Stimulated activated CD4-positive, alpha-beta T cell treated with anti-CD3 and anti-CD28 coated beads, Interleukin-12 subunit alpha, Interleukin-12 subunit beta, amount 100 ng/mL, for 24 hours (primary cell): ENCODE measurements at regions not wholly inside any gene's neighbourhood (a gene's known extent, or its start where the extent isn't known, plus 50 kb on each side); places are given as distances from the start of the nearest gene placed in this dataset.

ENCODE experiments used
- DNase-seq, 2 experiments: peaks; one replicate each; pipeline ENCODE4 v3.0.0-alpha.2; 2020; ENCODE audit warnings: low read depth in 2 of 2

DNA sequence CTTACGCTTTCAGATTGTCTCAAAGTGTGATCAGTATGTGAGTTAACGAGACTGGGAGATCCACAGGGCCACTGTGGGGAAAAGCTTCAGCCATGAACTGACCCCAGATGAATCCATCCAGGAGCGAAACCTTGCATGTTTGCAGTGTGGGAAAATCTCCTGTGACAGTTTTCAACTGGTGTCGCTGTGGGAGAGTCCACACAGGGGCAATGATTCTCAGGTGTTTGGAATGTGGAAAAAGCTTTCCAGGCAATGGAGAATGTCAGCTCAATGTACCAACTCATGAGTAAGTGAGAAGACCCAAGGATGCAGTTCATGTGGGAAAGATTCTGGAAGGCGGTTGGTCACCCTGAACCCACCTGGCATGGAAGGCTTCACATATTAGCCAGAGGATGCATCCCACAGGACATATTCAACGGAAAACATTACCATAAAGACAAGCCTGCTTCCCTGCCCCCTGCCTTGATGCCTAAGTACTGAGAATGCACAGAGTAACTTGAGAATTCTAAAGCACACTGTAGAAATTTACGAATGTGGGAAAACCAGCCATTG lies 204.1 kb upstream of the BMPER start:
- no peak for DNase-seq

DNA sequence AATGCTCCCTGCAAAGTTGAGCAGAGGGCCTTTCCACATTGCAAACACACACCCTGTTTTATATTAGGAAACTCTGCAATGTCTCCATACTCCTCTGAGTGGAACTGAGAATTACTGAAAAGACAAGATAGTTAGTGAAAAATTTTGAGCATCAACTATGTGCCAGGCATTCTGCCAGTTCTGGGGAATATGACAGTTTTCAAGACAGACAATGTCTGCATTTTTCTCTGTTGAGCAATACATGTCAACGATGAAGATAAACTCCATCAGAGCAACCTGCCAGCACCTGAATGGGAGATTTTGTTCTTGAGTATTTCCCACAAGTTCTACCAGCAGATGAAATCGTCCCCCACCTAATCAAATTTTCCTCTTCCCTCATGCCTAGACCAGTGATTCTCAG lies 203.4 kb upstream of the BMPER start:
- DNase-seq = no peak

DNA sequence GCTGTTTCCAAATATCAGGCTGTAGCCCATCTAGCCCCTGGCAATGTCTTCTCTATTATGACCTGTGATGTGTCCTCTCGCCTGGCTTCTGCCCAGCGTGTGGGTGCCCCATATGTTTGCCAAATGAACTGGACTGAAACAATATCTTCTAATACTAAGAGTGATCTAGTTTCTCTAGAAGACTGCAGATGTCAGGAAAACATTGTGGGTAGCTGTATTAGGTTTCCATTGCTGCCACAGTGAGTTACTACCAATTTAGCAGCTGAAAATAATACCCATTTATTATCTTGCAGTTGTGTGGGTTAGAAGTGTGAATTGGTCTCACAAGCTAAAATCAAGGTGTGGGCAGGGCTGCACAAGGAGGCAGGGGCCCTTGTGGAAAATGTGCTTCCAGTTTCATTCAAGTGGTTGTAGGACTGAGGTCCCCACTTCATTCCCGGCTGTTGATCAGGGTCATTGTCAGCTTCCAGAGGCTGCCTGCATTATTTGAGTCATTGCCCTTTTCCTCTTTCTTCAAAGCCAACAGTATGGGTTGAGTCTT lies 202.8 kb upstream of the BMPER start:
- no peak for DNase-seq

DNA sequence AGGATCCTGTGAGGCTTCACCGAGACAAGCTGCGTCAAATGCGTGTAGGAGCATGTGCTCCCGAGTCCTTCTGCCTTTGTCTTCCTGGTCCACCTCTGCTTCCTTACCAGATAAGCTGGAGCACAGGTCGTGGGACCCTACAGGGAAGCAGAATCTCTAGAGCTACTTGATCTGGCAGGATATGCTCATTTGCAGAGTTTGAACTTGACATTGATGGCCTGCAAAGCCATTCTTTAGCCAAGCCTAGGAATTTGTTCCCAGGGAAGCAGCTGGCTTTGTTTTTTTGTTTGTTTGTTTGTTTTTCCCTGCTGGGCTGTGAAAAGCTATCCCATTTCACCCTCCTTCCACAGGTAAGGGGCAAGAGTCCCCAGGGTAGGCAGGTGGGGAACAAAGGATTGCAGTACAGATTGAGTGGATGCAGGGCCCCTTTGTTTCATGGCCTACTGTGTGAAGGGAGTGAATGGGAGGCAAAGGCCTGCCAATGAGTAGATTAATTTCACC lies 200.0 kb upstream of the BMPER start:
- no peak for DNase-seq

DNA sequence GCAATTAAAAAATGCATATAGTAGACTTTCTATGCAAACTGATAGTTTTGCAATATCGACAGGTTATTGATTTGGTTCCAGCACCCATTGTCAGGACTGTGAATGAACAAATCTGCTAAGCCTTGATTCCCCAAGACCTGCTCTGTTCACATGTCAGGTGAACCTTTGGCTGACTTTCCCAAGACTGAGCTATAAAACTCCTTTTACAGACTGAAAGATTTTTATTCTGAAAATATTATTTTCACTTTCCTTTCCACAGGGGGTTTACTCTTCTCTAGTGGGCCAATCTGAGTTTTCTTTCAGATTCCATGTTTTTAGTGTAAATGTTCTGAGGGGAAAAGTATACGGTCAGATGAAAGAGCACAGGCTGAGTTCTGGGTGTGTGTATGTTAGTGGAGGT lies 199.2 kb upstream of the BMPER start:
- no peak for DNase-seq

DNA sequence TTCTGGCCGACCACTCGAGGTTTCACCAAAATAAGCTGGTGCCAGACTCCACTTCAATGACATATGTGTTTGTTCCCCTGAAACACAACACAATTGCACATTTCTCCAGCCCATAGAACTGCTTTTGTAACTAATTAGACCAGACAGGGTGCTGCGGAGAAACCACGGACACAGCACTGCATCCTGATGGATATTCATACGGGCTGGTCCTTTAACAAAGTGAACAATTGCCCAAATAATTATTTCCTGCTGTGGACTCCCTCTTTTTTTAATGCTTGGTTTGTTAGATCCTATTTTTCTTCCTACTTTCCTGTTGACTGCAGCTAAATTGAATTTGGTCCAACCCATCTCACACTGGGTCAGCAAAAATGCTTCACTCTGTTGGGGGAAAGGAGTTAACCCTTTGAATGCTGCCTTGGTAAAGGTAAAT lies 198.6 kb upstream of the BMPER start:
- DNase-seq = no peak

DNA sequence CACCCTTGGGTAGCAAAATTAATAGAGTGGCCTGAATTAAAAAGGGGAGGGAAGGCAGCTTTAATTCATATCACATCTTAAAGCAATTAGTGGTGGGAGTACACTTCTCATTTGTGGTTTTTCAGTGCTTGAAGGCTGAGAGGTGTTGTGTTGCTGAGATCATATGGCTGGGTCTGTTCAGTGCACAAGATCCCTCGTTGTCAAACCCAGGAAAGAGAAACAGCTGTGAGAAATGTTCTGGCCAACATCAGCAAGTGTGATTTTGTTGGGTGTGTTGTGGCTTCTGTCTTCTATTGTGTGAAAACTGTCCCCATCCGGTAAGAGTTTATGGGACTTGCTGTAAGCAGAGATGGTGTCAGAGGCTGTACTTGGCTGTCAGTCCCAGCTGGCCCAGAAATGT lies 197.9 kb upstream of the BMPER start:
- no peak for DNase-seq

DNA sequence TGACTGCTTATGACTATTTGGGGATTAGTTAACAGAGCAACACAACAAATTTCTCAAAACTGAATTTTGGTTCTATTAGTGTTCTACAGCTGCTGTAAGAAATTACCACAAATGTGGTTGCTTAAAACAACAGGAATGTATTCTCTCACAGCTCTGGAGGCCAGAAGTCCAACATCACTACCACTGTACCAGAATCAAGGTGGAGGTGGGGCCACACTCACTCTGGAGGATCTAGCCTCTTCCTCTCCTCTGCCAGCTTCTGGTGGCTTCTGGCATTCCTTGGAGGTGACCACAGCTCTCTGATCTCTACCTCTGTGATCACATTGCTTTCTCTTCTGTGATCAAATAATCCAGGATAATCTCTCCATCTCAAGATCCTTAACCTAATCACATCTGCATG lies 194.7 kb upstream of the BMPER start:
- no peak for DNase-seq

DNA sequence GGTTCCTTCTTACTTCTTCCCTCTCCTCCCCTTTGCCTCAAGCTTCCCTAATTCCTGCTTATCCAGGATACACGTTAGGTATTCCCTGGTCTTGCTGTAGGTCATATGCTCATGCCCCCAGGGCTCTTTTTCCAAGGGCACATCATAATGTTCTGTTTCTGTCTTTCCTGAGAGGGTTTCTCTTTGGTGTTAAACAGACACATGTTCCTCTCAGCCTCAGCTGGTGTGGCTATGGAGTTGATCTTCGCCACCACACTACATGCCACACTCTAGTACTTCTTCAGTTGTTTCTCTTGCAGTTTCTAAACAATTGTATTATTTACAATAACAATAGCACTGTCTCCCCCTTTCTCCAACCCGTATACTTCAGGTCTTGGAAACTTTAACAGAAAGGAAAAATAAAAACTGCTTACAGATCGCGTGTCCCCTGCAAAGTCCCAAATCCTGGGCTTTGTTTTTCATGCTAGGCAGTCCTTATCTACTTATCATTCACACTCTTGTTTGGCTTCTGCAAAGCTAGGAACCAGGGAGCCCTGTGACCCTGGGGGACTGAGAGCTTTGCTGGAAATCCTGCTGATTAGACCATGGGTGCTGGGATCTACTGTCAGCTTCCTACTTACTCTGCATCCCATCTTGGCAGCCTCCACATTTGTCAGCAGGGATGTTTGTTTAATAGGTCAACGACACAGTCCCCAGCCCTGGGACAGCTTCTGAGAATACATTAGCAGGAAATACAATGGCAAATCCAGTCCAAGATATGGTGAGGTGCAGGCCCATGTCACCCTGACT lies 193.9 kb upstream of the BMPER start:
- no peak for DNase-seq

DNA sequence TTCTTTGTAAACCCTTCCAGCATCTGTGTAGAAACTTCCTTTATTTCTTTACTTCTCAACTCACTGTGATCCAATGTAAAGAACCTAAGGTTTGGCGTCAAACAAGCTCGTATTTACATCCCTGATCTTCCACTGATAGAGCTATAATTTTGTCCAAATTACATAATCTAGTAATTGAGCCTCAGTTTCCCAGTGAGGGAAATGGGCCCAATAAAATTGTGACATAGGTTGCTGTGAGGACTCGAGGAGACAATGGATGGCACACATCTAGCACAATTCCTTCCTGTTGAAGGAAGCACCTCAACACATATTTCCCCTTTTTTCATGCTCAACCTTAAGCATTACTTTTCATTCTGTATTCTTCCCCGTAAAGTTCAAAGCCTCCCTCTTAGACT lies 193.3 kb upstream of the BMPER start:
- DNase-seq = no peak

DNA sequence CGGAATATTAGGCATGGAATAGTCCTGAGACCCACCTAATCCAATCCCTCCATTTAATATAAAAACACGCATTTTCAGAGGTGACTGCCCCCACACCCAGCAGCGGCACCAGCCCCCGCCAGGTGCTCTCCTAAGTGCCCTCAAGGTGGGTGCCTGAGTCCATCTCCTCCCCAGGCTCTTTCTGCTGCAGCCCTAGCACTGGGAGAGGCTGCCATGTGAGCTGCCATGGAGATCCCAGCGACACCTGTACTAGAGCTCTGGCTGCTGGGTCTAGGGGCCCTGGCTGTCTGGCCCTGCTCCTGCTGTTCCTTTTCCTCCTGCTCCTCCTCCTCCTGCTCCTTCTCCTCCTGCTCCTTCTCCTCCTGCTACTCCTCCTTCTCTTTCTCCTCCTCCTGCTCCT lies 191.1 kb upstream of the BMPER start:
- DNase-seq = no peak

DNA sequence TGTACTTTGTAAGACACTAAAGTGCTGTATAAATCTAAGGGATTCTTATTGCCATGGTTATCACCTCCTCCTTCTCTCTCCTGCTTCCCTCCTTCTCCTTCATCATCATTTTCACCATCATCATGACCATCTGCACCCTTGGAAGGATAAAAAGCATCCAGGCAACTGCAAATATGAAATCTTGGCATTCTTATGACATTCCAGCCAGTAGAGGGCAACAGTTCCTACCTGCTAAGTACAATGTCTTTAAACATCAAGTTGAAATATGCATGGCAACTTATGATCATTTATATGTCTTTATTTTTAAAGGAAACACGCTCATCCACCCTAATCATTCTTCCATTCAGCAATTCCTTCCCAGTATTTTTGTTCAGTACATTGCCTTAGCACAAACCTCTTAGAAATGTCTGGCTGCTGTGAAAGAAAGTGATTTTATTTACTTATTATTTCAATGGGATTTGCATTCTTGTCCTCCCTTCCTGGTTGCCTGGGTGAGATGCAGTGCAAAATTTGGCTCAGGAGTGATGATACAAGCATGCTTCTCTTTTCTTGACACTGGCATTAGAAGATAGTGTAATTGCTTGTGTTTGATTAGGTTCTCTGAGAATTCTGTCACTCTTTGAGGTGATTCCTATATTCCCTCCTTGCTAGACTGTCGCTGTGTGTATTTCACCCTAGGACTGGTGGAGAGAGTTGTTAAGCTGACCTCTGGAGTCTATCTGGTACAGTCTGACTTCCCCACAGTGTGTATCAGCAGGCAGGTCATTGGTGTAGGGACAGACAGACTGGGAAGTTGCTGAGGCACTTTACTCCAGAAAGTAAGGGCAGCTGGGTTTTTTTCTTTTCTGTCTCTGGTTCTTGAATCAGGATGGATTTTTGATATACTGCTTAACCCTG lies 188.5 kb upstream of the BMPER start:
- DNase-seq = no peak

DNA sequence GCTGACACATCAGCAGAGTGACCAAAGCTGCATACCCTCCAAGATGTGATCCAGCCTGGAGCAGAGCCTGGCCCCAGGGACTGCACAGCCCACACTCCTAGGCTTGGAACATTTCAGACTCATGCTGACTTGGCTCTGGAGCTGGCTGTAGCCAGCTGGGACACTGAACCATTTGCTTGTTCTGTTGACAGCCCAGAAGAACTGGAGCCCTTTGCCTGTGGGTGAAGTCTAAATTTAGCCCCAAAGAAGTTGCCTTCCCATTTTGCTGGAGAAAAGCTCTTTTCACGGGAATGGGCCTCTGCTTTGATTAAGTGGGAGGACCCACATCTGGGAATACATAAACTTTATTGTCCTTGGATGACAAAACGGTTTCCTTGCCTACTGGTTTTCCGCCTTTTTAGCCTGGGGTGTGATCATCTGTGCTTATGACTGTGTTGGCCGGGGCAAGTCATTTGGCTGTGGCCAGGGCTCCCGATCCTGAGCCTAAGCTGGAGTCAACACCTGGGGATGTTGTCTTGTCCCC lies 186.2 kb upstream of the BMPER start:
- DNase-seq = no peak

DNA sequence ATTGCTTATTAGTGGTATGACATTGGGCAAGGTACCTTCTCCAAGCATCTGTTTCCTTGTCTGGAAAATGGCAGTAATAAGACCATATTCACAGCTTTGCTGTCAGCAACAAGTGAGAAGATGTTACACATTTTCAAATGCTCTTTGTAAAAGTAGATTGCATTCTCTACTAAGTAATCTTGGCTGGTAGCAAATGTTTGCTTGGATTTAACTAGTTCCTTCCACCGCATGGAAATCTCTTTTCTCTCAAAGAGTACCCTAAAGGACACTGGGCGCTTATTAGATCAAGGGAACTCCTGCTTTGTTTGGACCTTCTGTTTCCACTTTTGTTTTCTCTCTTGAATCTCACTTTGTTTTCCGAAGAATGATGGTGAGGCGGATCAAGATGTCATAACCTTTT lies 185.2 kb upstream of the BMPER start:
- no peak for DNase-seq

DNA sequence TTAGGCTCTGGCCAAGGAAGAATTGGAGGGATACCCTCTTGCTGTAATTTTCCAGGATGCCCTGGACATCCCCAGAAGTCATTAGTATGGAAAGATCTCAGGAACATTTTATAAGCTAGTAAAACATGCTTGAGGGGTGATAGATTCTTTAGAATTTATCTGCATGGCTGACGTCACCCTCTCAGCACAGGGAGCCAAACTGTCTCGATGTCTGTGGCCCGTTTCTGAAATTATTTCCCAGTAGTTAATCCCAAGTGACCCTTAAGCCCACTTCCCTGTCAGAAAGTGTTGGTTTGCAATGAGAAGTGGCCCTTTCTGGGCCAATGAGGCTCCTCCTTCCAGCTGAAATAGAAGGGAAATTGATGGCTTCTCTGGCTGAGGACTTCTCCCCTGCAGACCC lies 184.5 kb upstream of the BMPER start:
- DNase-seq = no peak

DNA sequence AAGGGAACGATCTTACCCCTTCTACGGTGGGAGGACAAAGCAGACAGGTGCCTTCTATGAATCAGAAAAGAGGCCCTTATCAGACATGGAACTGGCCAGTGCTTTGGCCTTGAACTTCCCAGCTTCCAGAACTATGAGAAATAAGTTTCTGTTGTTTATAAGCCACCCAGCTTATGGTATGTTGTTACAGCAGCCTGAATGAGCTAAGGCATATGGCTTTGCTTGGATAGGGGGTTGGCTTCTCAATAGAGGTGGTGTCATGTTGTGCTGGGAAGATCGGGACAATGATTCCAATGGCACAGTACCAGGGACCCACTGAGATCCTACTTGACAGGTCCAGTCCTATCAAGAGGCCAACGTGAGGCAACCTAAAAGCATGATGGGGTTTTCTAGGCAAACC lies 183.4 kb upstream of the BMPER start:
- no peak for DNase-seq

DNA sequence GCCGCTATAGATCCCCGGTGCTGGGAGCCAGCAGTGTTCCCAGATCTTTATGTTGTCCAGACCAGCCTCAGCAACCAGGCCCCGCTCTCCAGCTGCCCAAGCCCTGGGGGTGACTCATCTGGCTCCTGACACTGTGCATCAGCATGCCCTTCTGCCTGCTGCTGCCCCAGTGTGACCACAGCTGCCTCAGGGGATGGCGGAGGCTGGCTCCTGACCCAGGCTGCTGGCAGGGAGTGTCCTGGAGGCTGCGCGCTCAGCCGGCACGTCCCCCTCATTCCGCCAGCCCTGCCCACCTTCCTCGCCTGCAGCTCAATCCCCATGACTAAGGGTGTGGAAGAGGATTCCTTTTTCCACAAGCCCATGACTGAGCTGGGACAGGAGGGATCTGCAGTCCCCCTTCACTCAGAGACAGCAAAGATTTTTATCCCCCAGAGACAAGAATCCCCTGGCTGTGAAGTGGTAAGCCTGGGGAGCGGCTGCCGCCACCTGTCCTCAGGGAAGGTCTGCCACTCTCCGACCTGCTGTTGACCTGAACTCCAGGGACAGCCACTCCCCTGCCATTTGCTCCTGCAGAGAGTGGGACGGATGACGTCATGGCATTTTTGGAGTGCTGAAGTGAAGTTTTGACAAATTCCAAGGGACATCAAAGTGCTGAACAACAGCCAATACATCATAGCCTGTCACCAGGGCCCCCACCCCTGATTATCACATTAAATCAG lies 182.8 kb upstream of the BMPER start:
- no peak for DNase-seq

DNA sequence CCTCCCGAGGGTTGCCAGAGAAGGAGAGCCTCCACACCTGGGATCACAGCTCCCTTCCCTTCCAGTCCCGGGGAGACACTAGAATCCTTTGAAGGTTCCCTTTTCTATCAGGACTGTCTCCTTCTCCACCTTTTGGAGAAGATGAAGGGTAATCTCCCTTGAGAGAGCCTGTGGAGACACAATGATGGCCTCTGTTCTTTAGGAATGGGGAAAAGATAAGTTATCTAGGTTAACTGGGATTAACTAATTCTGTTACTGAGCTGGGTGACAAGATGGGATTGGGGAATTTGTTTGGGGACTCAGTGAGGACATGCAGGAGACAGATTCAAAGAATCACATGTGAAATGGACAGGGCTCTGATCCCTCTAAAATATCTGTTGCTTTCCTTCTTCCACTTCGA lies 181.1 kb upstream of the BMPER start:
- no peak for DNase-seq

DNA sequence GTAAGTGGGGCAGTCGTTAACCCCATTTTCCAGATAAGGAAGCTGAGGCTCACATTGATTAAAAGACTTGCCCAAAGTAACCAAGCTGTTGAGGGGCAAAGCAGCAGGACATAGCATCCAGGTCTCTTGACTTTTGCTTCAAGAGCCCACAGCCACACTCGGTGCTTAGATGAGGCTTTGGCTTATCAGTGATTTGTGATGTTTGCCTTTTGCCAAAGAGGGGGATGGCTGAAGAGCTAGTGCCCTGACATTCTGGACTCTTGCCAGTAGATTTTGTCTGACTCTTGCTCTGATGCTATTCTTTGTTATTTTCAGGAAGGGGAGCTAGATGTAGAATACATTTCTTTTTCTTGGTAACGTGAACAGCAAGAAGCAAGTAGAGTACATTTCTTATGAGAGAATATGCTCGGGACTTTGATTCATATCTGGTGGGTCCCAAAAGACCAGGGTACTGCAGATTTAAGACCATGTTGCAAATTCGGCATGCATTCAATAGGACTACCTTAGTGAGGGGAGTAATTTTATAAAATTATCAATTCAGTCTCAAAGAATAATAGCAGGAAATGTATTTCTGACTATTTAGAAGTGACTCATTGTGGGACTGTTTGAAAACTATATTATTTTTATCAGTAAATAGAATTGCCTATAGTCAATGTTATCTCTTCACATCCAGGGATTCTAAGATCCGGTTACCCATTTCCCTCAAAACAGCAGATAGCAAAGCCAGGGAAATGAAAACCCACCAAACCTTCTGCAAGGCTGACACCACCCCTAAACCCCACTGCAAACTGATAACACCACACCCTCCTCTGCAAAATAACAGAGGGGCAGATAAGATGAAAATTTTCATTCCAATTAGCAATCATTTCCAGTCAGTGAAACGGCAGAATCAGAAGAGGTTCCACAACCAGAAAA lies 180.0 kb upstream of the BMPER start:
- DNase-seq = no peak

DNA sequence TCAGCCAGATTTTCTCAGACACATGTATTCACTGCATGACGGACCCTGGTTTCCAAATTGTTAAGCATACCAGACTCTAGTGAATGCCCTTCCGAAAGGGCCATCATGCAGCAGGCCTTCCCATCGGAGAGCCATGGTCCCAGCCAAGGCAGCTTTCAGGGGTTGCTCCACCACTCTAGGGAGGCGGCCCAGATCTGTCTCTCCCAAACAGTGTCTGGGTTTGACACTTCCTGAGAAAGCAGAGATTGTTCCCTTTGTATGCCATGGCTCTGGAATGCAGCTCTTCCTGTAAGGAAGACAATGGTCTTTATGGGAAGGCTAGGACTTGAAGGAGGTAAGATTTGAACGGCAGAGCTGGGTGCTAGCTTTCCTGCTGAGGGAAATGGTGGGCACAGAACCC lies 178.8 kb upstream of the BMPER start:
- no peak for DNase-seq
